ENCODE measurements at regions not wholly inside any gene's neighbourhood (a gene's known extent, or its start where the extent isn't known, plus 50 kb on each side); places are given as distances from the start of the nearest gene placed in this dataset.

GRCh38 chr20:54397292-54398140, 77.9 kb upstream of the DOK5 start:
- Mint-ChIP-seq H3K4me1 (no peaks in the 10 kb centered on the region), H3K36me3 (ENCODE audit: low read depth) (no peaks in the 10 kb centered on the region), H3K27me3 (no peaks in the 10 kb centered on the region), H3K4me3 (no peak overlapping the region), H3K9me3 (no peaks in the 10 kb centered on the region), H3K27ac (no peak overlapping the region)
- no peak for DNase-seq
- ChIA-PET POLR2A (no interaction called here), CTCF (no interaction called here)

GRCh38 chr20:54398814-54399213, 76.6 kb upstream of the DOK5 start:
- POLR2A ChIA-PET: no interaction called here
- DNase-seq: no peak
- Mint-ChIP-seq H3K36me3 (ENCODE audit: low read depth) (no peaks in the 10 kb centered on the region), H3K4me1 (no peaks in the 10 kb centered on the region), H3K27me3 (no peaks in the 10 kb centered on the region), H3K4me3 (no peak overlapping the region), H3K27ac (no peak overlapping the region), H3K9me3 (no peaks in the 10 kb centered on the region)
- CTCF ChIA-PET: no interaction called here

GRCh38 chr20:54405540-54405939, 69.9 kb upstream of the DOK5 start:
- no peak for DNase-seq
- Mint-ChIP-seq H3K4me3 (no peak overlapping the region), H3K36me3 (ENCODE audit: low read depth) (no peaks in the 10 kb centered on the region), H3K27ac (no peak overlapping the region), H3K4me1 (no peaks in the 10 kb centered on the region), H3K27me3 (no peaks in the 10 kb centered on the region), H3K9me3 (no peaks in the 10 kb centered on the region)
- CTCF ChIA-PET: no interaction called here
- POLR2A ChIA-PET: no interaction called here

- ChIA-PET CTCF (no interaction called here), POLR2A (no interaction called here)
- H3K27me3 Mint-ChIP-seq: no peaks in the 10 kb centered on the region
These were observed 67.9 kb upstream of the DOK5 start for GRCh38 chr20:54407459-54407858.

DNA sequence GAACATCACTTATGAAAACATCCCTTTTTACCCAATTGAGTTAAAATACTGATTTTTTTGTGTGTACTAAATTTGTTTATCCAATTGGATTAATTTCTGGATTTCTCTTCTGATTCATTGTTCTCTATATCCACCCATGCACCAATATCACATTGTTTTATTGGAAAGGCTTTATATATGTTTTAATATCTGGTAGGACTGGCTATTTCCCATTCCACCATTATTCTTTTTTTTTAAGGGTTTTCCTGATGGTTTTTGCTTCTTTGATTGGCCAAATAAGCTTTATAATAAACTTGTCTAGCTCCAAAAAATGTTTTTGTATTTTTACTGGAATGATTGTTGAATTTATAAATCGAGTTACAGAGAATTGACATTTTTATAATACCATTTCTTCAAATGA, 59.4 kb upstream of the DOK5 start:
- Mint-ChIP-seq H3K27me3 (no peaks in the 10 kb centered on the region), H3K9me3 (no peaks in the 10 kb centered on the region), H3K4me3 (no peak overlapping the region), H3K36me3 (ENCODE audit: low read depth) (no peaks in the 10 kb centered on the region), H3K4me1 (no peaks in the 10 kb centered on the region), H3K27ac (no peak overlapping the region)
- no peak for DNase-seq
- CTCF ChIA-PET: no interaction called here
- POLR2A ChIA-PET: no interaction called here

More at GRCh38 chr20:54407459-54407858, 67.9 kb upstream of the DOK5 start:
- DNase-seq: no peak
- Mint-ChIP-seq H3K4me1 (no peaks in the 10 kb centered on the region), H3K27ac (no peak overlapping the region), H3K9me3 (no peaks in the 10 kb centered on the region), H3K4me3 (no peak overlapping the region), H3K36me3 (ENCODE audit: low read depth) (no peaks in the 10 kb centered on the region)

- Mint-ChIP-seq H3K9me3 (no peaks in the 10 kb centered on the region), H3K4me1 (no peaks in the 10 kb centered on the region), H3K27me3 (no peaks in the 10 kb centered on the region), H3K27ac (no peak overlapping the region), H3K4me3 (no peak overlapping the region), H3K36me3 (ENCODE audit: low read depth) (no peaks in the 10 kb centered on the region)
- CTCF ChIA-PET: no interaction called here
- POLR2A ChIA-PET: no interaction called here
- no peak for DNase-seq
These were observed 58.6 kb upstream of the DOK5 start for GRCh38 chr20:54416770-54417169.

GRCh38 chr20:54419531-54419930, 55.9 kb upstream of the DOK5 start:
- Mint-ChIP-seq H3K27me3 (no peaks in the 10 kb centered on the region), H3K27ac (no peak overlapping the region), H3K9me3 (peaks cover 5% of the 10 kb centered on the region), H3K36me3 (ENCODE audit: low read depth) (no peaks in the 10 kb centered on the region), H3K4me3 (no peak overlapping the region), H3K4me1 (no peaks in the 10 kb centered on the region)
- POLR2A ChIA-PET: no interaction called here
- no peak for DNase-seq
- CTCF ChIA-PET: no interaction called here

Data from activated CD4-positive, alpha-beta memory T cell treated with anti-CD3 and anti-CD28 coated beads, Interleukin-2, amount 10 ng/mL, durations not matched to agents 7 days and 5 days (primary cell).